SJSA1 (cell line): ENCODE measurements at regions not wholly inside any gene's neighbourhood (a gene's known extent, or its start where the extent isn't known, plus 50 kb on each side); places are given as distances from the start of the nearest gene placed in this dataset.
"Not testable (repeated sequence)": the region's sequence is repeated elsewhere in the genome, so short reads cannot be mapped to it uniquely, and the experiment has no call there.

Source experiments
- DNase-seq, 2 experiments: peaks; one replicate each; pipeline ENCODE4 v3.0.0-alpha.2; 2015 to 2020; ENCODE audit warnings: low spot score in 2 of 2, low read depth in 1 of 2
- H3K27ac ChIP-seq: fragments of 250-450 bp; sonication (Bioruptor Pico); 2 replicates; pipeline ENCODE4 v1.5.1; 2020; ENCODE audit warnings: mild to moderate bottlenecking, moderate library complexity
- H3K27me3 ChIP-seq: fragments of 250-450 bp; sonication (Bioruptor Pico); replicated peaks from 2 replicates; pipeline ENCODE4 v1.5.1; 2020; ENCODE audit warnings: mild to moderate bottlenecking, moderate library complexity
- H3K36me3 ChIP-seq: fragments of 250-450 bp; sonication (Bioruptor Pico); 2 replicates; pipeline ENCODE4 v1.5.1; 2020; ENCODE audit warnings: mild to moderate bottlenecking
- H3K4me1 ChIP-seq: fragments of 250-450 bp; sonication (Bioruptor Pico); replicated peaks from 2 replicates; pipeline ENCODE4 v1.6.1; 2021; ENCODE audit warnings: mild to moderate bottlenecking
- H3K4me3 ChIP-seq: fragments of 250-450 bp; sonication (Bioruptor Pico); 2 replicates; pipeline ENCODE4 v1.5.1; 2020; ENCODE audit warnings: mild to moderate bottlenecking
- H3K9me3 ChIP-seq: fragments of 250-450 bp; sonication (Bioruptor Pico); replicated peaks from 2 replicates; pipeline ENCODE4 v1.5.1; 2020; ENCODE audit warnings: mild to moderate bottlenecking

- not testable (repeated sequence) for H3K9me3 ChIP-seq, H3K4me3 ChIP-seq, H3K27me3 ChIP-seq, DNase-seq, H3K36me3 ChIP-seq, H3K27ac ChIP-seq, H3K4me1 ChIP-seq
Observed at GRCh38 chr16:29138698-29139097, 153.8 kb downstream of the LAT start.

- H3K4me3 ChIP-seq, H3K4me1 ChIP-seq, H3K27me3 ChIP-seq, H3K9me3 ChIP-seq, H3K36me3 ChIP-seq, DNase-seq, H3K27ac ChIP-seq: not testable (repeated sequence)
Observed at GRCh38 chr16:29137894-29138662, 153.2 kb downstream of the LAT start.

GRCh38 chr16:29137461-29137860 lies 152.6 kb downstream of the LAT start:
- H3K4me1 ChIP-seq, H3K4me3 ChIP-seq, H3K27me3 ChIP-seq, H3K9me3 ChIP-seq, H3K27ac ChIP-seq, H3K36me3 ChIP-seq, DNase-seq: not testable (repeated sequence)

- not testable (repeated sequence) for DNase-seq, H3K27ac ChIP-seq, H3K4me3 ChIP-seq, H3K27me3 ChIP-seq, H3K9me3 ChIP-seq, H3K36me3 ChIP-seq, H3K4me1 ChIP-seq
Observed at GRCh38 chr16:29136916-29137315, 152.1 kb downstream of the LAT start.

- not testable (repeated sequence) for H3K27ac ChIP-seq, H3K4me3 ChIP-seq, H3K4me1 ChIP-seq, DNase-seq, H3K9me3 ChIP-seq, H3K27me3 ChIP-seq, H3K36me3 ChIP-seq
Observed at GRCh38 chr16:29136046-29136696, 151.3 kb downstream of the LAT start.

GRCh38 chr16:29135098-29135497 lies 150.2 kb downstream of the LAT start:
- not testable (repeated sequence) for H3K36me3 ChIP-seq, DNase-seq, H3K9me3 ChIP-seq, H3K4me1 ChIP-seq, H3K27ac ChIP-seq, H3K4me3 ChIP-seq, H3K27me3 ChIP-seq

GRCh38 chr16:29133681-29134430 lies 149.0 kb downstream of the LAT start:
- not testable (repeated sequence) for H3K4me1 ChIP-seq, H3K27me3 ChIP-seq, H3K9me3 ChIP-seq, H3K4me3 ChIP-seq, H3K36me3 ChIP-seq, H3K27ac ChIP-seq, DNase-seq

GRCh38 chr16:29132869-29133268 lies 148.0 kb downstream of the LAT start:
- H3K4me1 ChIP-seq, H3K27ac ChIP-seq, H3K27me3 ChIP-seq, H3K4me3 ChIP-seq, DNase-seq, H3K9me3 ChIP-seq, H3K36me3 ChIP-seq: not testable (repeated sequence)

- not testable (repeated sequence) for H3K36me3 ChIP-seq, H3K4me1 ChIP-seq, DNase-seq, H3K9me3 ChIP-seq, H3K27me3 ChIP-seq, H3K27ac ChIP-seq, H3K4me3 ChIP-seq
Observed at GRCh38 chr16:29132444-29132843, 147.6 kb downstream of the LAT start.

- H3K9me3 ChIP-seq, H3K36me3 ChIP-seq, H3K4me3 ChIP-seq, H3K27me3 ChIP-seq, H3K27ac ChIP-seq, DNase-seq, H3K4me1 ChIP-seq: not testable (repeated sequence)
Observed at GRCh38 chr16:29130901-29131851, 146.3 kb downstream of the LAT start.

- H3K36me3 ChIP-seq, H3K9me3 ChIP-seq, H3K27me3 ChIP-seq: not testable (repeated sequence)
Observed at GRCh38 chr16:29130131-29130711, 145.4 kb downstream of the LAT start.

GRCh38 chr16:29129458-29130038 lies 144.7 kb downstream of the LAT start:
- H3K4me1 ChIP-seq, H3K36me3 ChIP-seq, H3K9me3 ChIP-seq, H3K4me3 ChIP-seq, H3K27me3 ChIP-seq, DNase-seq, H3K27ac ChIP-seq: not testable (repeated sequence)

More at GRCh38 chr16:29130131-29130711, 145.4 kb downstream of the LAT start:
- H3K4me3 ChIP-seq, H3K27ac ChIP-seq, DNase-seq, H3K4me1 ChIP-seq: not testable (repeated sequence)
